WTC11 (cell line): ENCODE measurements at regions not wholly inside any gene's neighbourhood (a gene's known extent, or its start where the extent isn't known, plus 50 kb on each side); places are given as distances from the start of the nearest gene placed in this dataset.

Experiments
- MXD4 ChIP-seq: fragments of 250-450 bp; sonication (Bioruptor Pico); IDR thresholded peaks from 2 replicates; pipeline ENCODE4 v1.8.0; 2021; ENCODE audit warnings: mild to moderate bottlenecking, moderate library complexity, borderline replicate concordance
- ZNF532 ChIP-seq: fragments of 250-450 bp; sonication (Bioruptor Pico); IDR thresholded peaks from 2 replicates; pipeline ENCODE4 v1.9.0; 2021; ENCODE audit warnings: mild to moderate bottlenecking, borderline replicate concordance

- TF ChIP-seq ZNF532 = no peak
- no peak for TF ChIP-seq MXD4 (CRISPR knock-in tag)
Observed at GRCh38 chrX:134315866-134316265, 57.2 kb upstream of the PHF6 start (continued).
